ENCODE measurements at regions not wholly inside any gene's neighbourhood (a gene's known extent, or its start where the extent isn't known, plus 50 kb on each side); places are given as distances from the start of the nearest gene placed in this dataset.
A peak's percentile ranks its signal among the peaks of the same experiment; 100 is the strongest.

DNA sequence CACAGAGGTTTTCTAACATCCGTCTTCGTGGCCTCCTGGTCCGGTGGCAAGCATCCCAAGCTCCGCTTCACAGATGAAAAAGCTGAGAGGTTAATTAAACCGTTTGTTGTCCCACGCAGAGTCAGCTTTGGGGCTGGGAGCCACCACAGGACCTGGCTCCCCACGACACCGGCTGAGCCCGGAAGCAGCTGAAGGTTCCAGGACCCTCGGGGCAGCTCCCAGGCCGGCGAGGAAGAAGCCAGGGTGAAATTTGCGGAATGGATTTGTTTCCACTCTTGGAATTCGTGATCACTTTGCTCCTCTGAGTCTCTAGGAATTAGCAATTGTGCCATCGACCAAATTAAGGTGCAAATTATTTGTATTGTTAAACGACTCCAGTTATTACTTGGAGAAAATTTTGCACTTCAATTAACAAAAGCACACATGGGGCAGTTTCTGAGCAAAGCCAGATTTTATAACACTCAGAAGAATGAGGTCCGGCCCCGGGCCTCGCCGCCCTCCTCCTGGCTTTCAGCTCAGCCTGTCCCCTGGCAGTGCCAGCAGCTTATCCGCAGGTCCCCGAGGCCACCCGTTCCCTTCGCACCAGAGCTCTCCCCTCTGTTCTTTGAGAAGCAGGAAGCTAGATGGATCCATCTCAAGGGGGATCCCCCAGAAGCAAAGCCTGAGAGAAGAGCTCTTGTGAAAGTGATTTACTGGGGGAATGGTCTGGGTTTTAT is 69.1 kb downstream of the SIK1 start:
- DNase-seq (ENCODE audit: low read depth in 1 of 2, low spot score in 2 of 2) (no peak), FAIRE-seq (no peak)
- H3K56ac ChIP-seq (replicated peaks; ENCODE audit: insufficient read length, low read depth, low read length) = no peak overlapping the region
- H3K79me2 ChIP-seq (ENCODE audit: control insufficient read depth in 1 of 2, insufficient read depth in 2 of 2, low read length in 2 of 2) = no peaks in the 10 kb centered on the region
- H3K36me3 ChIP-seq (ENCODE audit: control insufficient read depth in 2 of 4, insufficient read depth in 4 of 4, low read length in 3 of 4) = no peaks in the 10 kb centered on the region
- ChIA-PET POLR2A (ENCODE audit: partially characterized antibody) (no interaction called here), CTCF (ENCODE audit: partially characterized antibody) (interaction anchor here (0.7 to 2.7 kb wide), 9 partner anchors 11 to 263 kb away, joined by 3 to 7 read pairs (median 3); no protein-coding TSS in a partner anchor)
- H3K4me1 ChIP-seq (replicated peaks in 1 of 4; ENCODE audit: control insufficient read depth in 3 of 4, insufficient read depth in 4 of 4, low read length in 3 of 4) = peaks cover 0 to 6% (median 4%) of the 10 kb centered on the region in 4 experiments; a peak in 4 of 7 replicates
- H2BK20ac ChIP-seq (ENCODE audit: low read length) = no peak overlapping the region
- no peak overlapping the region for H2AK5ac ChIP-seq (ENCODE audit: low read depth, low read length)
- no peak overlapping the region for H4K5ac ChIP-seq (ENCODE audit: insufficient read length, low read depth, low read length)
- no peaks in the 10 kb centered on the region; a peak in 1 of 7 replicates for H3K27me3 ChIP-seq (replicated peaks in 1 of 4; ENCODE audit: control insufficient read depth in 3 of 4, extremely low read depth in 1 of 4, insufficient read depth in 3 of 4, low read length in 3 of 4)
- no peak overlapping the region for H3K23ac ChIP-seq (ENCODE audit: insufficient read length)
- no peak overlapping the region for H2BK5ac ChIP-seq (ENCODE audit: low read depth, low read length)
- no peak overlapping the region for H3K27ac ChIP-seq (ENCODE audit: low read depth, low read length)
- H3K4ac ChIP-seq (replicated peaks; ENCODE audit: insufficient read length, low read depth, low read length) = no peak overlapping the region
- H3K4me2 ChIP-seq (ENCODE audit: insufficient read depth in 1 of 2, low read depth in 2 of 2, low read length in 2 of 2) = no peak overlapping the region
- H2BK120ac ChIP-seq (replicated peaks; ENCODE audit: low read depth, low read length) = no peak overlapping the region
- H3K23me2 ChIP-seq (ENCODE audit: low read depth, low read length) = no peaks in the 10 kb centered on the region
- no peak overlapping the region for H3K14ac ChIP-seq (ENCODE audit: insufficient read length)
- peak overlapping the region; percentile 69; the same call in 1 of the 2 replicates for H4K8ac ChIP-seq (ENCODE audit: extremely low read depth, insufficient read depth, low read length)
- no peak overlapping the region for H3K9ac ChIP-seq (replicated peaks in 1 of 4; ENCODE audit: extremely low read depth in 1 of 4, low read depth in 3 of 4, low read length in 3 of 4)
- no peaks in the 10 kb centered on the region for H3K9me3 ChIP-seq (ENCODE audit: insufficient read depth in 2 of 2, low read depth in 1 of 2, low read length in 1 of 2)
- no peak overlapping the region for H3K4me3 ChIP-seq (ENCODE audit: extremely low read depth in 1 of 4, insufficient read depth in 2 of 4, low read depth in 3 of 4, low read length in 4 of 4)
- H2BK15ac ChIP-seq (ENCODE audit: low read length) = no peak overlapping the region
- H2AFZ ChIP-seq (ENCODE audit: low read length) = no peak overlapping the region
- no peak overlapping the region for H2BK12ac ChIP-seq (ENCODE audit: low read depth, low read length)
- no peaks in the 10 kb centered on the region for H4K20me1 ChIP-seq (replicated peaks in 1 of 2; ENCODE audit: control insufficient read depth in 1 of 2, insufficient read depth in 2 of 2, low read length in 2 of 2)
- H3K79me1 ChIP-seq (ENCODE audit: low read depth, low read length) = no peaks in the 10 kb centered on the region
- H4K91ac ChIP-seq (replicated peaks; ENCODE audit: insufficient read length, low read length) = no peak overlapping the region
- no peak overlapping the region for H3K18ac ChIP-seq (ENCODE audit: extremely low read depth, low read length)
- 86% methylated on average over 24 of the region's 24 CpGs; no CpG with 5 or more reads in 1 of the 2 experiments for WGBS, 2 experiments (ENCODE audit: extremely low coverage in 1 of 2, insufficient coverage in 1 of 2, insufficient read length in 1 of 2, insufficient replicate concordance in 2 of 2, low coverage in 1 of 2, low lambda C conversion rate in 2 of 2, missing lambda C conversion rate in 1 of 2)
- no peak for TF ChIP-seq SP4 (IDR thresholded peaks at IDR 0.05; ENCODE audit: low read length)
- no peak for TF ChIP-seq POLR2A (IDR thresholded peaks at IDR 0.05; ENCODE audit: control extremely low read depth in 1 of 2, low read depth in 2 of 2, low read length in 2 of 2)
- no peak for TF ChIP-seq EGR1 (IDR thresholded peaks at IDR 0.05; ENCODE audit: borderline replicate concordance, low read depth, low read length)
- no peak for TF ChIP-seq HDAC6 (IDR thresholded peaks at IDR 0.05; ENCODE audit: low read depth, low read length)
- TF ChIP-seq NANOG (IDR thresholded peaks at IDR 0.05; ENCODE audit: insufficient read depth, low read depth, low read length, poor library complexity, severe bottlenecking) = no peak
- no peak for TF ChIP-seq RXRA (IDR thresholded peaks at IDR 0.05; ENCODE audit: insufficient read depth, low read depth, low read length)
- no peak for TF ChIP-seq CREB1 (IDR thresholded peaks at IDR 0.05)
- TF ChIP-seq, protein P1, sequence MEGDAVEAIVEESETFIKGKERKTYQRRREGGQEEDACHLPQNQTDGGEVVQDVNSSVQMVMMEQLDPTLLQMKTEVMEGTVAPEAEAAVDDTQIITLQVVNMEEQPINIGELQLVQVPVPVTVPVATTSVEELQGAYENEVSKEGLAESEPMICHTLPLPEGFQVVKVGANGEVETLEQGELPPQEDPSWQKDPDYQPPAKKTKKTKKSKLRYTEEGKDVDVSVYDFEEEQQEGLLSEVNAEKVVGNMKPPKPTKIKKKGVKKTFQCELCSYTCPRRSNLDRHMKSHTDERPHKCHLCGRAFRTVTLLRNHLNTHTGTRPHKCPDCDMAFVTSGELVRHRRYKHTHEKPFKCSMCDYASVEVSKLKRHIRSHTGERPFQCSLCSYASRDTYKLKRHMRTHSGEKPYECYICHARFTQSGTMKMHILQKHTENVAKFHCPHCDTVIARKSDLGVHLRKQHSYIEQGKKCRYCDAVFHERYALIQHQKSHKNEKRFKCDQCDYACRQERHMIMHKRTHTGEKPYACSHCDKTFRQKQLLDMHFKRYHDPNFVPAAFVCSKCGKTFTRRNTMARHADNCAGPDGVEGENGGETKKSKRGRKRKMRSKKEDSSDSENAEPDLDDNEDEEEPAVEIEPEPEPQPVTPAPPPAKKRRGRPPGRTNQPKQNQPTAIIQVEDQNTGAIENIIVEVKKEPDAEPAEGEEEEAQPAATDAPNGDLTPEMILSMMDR (IDR thresholded peaks at IDR 0.05; ENCODE audit: control extremely low read depth in 1 of 3, insufficient read depth in 1 of 3, low read depth in 1 of 3, low read length in 3 of 3) = no peak
- no peak for TF ChIP-seq SP2 (IDR thresholded peaks at IDR 0.05; ENCODE audit: low read length)
- TF ChIP-seq GTF2F1 (IDR thresholded peaks at IDR 0.05; ENCODE audit: borderline replicate concordance, low read depth, low read length) = no peak
- TF ChIP-seq, protein P2, sequence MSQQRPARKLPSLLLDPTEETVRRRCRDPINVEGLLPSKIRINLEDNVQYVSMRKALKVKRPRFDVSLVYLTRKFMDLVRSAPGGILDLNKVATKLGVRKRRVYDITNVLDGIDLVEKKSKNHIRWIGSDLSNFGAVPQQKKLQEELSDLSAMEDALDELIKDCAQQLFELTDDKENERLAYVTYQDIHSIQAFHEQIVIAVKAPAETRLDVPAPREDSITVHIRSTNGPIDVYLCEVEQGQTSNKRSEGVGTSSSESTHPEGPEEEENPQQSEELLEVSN (IDR thresholded peaks at IDR 0.05) = no peak

All from H1 (cell line).